ENCODE measurements at regions not wholly inside any gene's neighbourhood (a gene's known extent, or its start where the extent isn't known, plus 50 kb on each side); places are given as distances from the start of the nearest gene placed in this dataset.

- ChIA-PET CTCF (no interaction called here), POLR2A (no interaction called here)
- no peaks in the 10 kb centered on the region for H3K27me3 Mint-ChIP-seq (ENCODE audit: low read depth)
- H3K4me1 Mint-ChIP-seq: peaks cover 18% of the 10 kb centered on the region
- DNase-seq (ENCODE audit: low spot score) (no peak), ATAC-seq (no peak)
- TF ChIP-seq, protein P1, sequence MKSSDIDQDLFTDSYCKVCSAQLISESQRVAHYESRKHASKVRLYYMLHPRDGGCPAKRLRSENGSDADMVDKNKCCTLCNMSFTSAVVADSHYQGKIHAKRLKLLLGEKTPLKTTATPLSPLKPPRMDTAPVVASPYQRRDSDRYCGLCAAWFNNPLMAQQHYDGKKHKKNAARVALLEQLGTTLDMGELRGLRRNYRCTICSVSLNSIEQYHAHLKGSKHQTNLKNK (CRISPR knock-in tag; IDR thresholded peaks at IDR 0.05): no peak
- TF ChIP-seq JUN (CRISPR knock-in tag; IDR thresholded peaks at IDR 0.05) (no peak), CDX4 (CRISPR knock-in tag; IDR thresholded peaks at IDR 0.05; ENCODE audit: borderline replicate concordance) (no peak), GRHL2 (CRISPR knock-in tag; IDR thresholded peaks at IDR 0.05; ENCODE audit: insufficient replicate concordance, severe bottlenecking) (no peak)
- H3K27ac Mint-ChIP-seq: no peak overlapping the region
- no peak overlapping the region for H3K4me3 Mint-ChIP-seq
- no peaks in the 10 kb centered on the region for H3K36me3 Mint-ChIP-seq
- H3K9me3 Mint-ChIP-seq: no peaks in the 10 kb centered on the region
Observed at GRCh38 chr5:167061695-167062094, 1229.8 kb upstream of the WWC1 start.

DNA sequence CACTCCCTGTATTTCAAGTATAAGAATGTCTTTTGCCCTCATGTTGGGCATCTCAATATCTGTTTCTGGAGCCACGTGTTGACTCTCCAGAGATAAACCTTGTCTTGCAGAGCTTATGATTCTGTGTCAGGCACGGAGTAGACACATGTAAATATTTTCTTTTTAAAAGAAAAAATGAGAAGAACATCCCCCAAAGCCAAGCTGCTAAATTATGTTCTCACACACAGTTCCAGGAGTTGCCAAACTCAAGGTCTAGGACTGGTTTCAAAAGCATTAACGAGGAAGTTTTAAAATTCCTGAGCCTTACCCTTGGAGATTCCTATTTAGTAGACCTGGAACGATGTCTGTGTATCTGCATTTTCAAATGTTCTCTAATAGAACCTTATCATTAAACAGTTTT, 1228.3 kb upstream of the WWC1 start:
- no peaks in the 10 kb centered on the region for H3K36me3 Mint-ChIP-seq
- H3K4me3 Mint-ChIP-seq: no peak overlapping the region
- H3K4me1 Mint-ChIP-seq: peaks cover 18% of the 10 kb centered on the region
- no peaks in the 10 kb centered on the region for H3K27me3 Mint-ChIP-seq (ENCODE audit: low read depth)
- no peak for TF ChIP-seq TEAD1 (CRISPR knock-in tag; IDR thresholded peaks at IDR 0.05)
- TF ChIP-seq MXD4 (CRISPR knock-in tag; IDR thresholded peaks at IDR 0.05; ENCODE audit: borderline replicate concordance): no peak
- TF ChIP-seq NR2C2 (CRISPR knock-in tag; IDR thresholded peaks at IDR 0.05): no peak
- TF ChIP-seq NFE2L1 (CRISPR knock-in tag; IDR thresholded peaks at IDR 0.05): no peak
- TF ChIP-seq, protein P2, sequence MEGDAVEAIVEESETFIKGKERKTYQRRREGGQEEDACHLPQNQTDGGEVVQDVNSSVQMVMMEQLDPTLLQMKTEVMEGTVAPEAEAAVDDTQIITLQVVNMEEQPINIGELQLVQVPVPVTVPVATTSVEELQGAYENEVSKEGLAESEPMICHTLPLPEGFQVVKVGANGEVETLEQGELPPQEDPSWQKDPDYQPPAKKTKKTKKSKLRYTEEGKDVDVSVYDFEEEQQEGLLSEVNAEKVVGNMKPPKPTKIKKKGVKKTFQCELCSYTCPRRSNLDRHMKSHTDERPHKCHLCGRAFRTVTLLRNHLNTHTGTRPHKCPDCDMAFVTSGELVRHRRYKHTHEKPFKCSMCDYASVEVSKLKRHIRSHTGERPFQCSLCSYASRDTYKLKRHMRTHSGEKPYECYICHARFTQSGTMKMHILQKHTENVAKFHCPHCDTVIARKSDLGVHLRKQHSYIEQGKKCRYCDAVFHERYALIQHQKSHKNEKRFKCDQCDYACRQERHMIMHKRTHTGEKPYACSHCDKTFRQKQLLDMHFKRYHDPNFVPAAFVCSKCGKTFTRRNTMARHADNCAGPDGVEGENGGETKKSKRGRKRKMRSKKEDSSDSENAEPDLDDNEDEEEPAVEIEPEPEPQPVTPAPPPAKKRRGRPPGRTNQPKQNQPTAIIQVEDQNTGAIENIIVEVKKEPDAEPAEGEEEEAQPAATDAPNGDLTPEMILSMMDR (IDR thresholded peaks at IDR 0.05): no peak
- no peak for TF ChIP-seq FOXP1 (CRISPR knock-in tag; IDR thresholded peaks at IDR 0.05; ENCODE audit: borderline replicate concordance)
- TF ChIP-seq ZNF281 (CRISPR knock-in tag; IDR thresholded peaks at IDR 0.05): no peak
- no peaks in the 10 kb centered on the region for H3K9me3 Mint-ChIP-seq
- no peak for ATAC-seq
- CTCF ChIA-PET: interaction anchor here (1.5 kb wide), 1 partner anchor 13 kb away, joined by 4 read pairs; no protein-coding TSS in a partner anchor
- DNase-seq (ENCODE audit: low spot score): no peak
- H3K27ac Mint-ChIP-seq: no peak overlapping the region
- POLR2A ChIA-PET: no interaction called here

DNA sequence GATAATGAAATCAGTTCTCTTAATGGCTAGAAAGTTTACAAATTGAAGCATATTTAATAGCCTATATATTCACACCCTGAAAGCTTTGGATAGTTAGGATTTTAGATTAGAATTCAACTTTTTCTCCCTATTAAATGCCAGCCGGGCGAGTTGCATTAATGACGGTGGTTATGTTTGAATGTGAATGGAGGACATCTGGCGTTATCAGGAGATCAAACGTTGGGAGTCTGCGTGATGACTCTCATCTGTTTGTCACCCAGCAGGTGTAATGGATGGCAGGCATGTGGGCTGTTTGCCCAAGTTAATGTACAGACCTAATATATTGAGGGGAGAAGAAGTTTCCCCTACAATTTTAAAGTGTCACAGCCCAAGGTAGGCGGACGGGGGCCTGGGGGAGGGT, 1227.7 kb upstream of the WWC1 start:
- POLR2A ChIA-PET: no interaction called here
- Mint-ChIP-seq H3K4me3 (no peak overlapping the region), H3K27me3 (ENCODE audit: low read depth) (no peaks in the 10 kb centered on the region), H3K27ac (no peak overlapping the region), H3K4me1 (peaks cover 18% of the 10 kb centered on the region), H3K36me3 (no peaks in the 10 kb centered on the region), H3K9me3 (no peaks in the 10 kb centered on the region)
- CTCF ChIA-PET: interaction anchor here (1.5 kb wide), 1 partner anchor 14 kb away, joined by 4 read pairs; no protein-coding TSS in a partner anchor
- TF ChIP-seq, protein P1 (CRISPR knock-in tag; IDR thresholded peaks at IDR 0.05): no peak
- TF ChIP-seq, protein P3, sequence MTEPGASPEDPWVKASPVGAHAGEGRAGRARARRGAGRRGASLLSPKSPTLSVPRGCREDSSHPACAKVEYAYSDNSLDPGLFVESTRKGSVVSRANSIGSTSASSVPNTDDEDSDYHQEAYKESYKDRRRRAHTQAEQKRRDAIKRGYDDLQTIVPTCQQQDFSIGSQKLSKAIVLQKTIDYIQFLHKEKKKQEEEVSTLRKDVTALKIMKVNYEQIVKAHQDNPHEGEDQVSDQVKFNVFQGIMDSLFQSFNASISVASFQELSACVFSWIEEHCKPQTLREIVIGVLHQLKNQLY (CRISPR knock-in tag; IDR thresholded peaks at IDR 0.05): no peak
- TF ChIP-seq SMAD4 (CRISPR knock-in tag; IDR thresholded peaks at IDR 0.05) (no peak), GRHL2 (CRISPR knock-in tag; IDR thresholded peaks at IDR 0.05; ENCODE audit: insufficient replicate concordance, severe bottlenecking) (no peak), ELF4 (CRISPR knock-in tag; IDR thresholded peaks at IDR 0.05; ENCODE audit: low read depth) (no peak), PRRX2 (CRISPR knock-in tag; IDR thresholded peaks at IDR 0.05) (no peak), ZNF671 (CRISPR knock-in tag; IDR thresholded peaks at IDR 0.05) (no peak), MXD4 (CRISPR knock-in tag; IDR thresholded peaks at IDR 0.05; ENCODE audit: borderline replicate concordance) (no peak), ZBTB43 (CRISPR knock-in tag; IDR thresholded peaks at IDR 0.05) (no peak), NFATC4 (CRISPR knock-in tag; IDR thresholded peaks at IDR 0.05) (no peak)
- TF ChIP-seq, protein P4, sequence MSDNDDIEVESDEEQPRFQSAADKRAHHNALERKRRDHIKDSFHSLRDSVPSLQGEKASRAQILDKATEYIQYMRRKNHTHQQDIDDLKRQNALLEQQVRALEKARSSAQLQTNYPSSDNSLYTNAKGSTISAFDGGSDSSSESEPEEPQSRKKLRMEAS (CRISPR knock-in tag; IDR thresholded peaks at IDR 0.05): no peak
- TF ChIP-seq, protein P5, sequence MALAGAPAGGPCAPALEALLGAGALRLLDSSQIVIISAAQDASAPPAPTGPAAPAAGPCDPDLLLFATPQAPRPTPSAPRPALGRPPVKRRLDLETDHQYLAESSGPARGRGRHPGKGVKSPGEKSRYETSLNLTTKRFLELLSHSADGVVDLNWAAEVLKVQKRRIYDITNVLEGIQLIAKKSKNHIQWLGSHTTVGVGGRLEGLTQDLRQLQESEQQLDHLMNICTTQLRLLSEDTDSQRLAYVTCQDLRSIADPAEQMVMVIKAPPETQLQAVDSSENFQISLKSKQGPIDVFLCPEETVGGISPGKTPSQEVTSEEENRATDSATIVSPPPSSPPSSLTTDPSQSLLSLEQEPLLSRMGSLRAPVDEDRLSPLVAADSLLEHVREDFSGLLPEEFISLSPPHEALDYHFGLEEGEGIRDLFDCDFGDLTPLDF (CRISPR knock-in tag; IDR thresholded peaks at IDR 0.05): no peak
- TF ChIP-seq, protein P6, sequence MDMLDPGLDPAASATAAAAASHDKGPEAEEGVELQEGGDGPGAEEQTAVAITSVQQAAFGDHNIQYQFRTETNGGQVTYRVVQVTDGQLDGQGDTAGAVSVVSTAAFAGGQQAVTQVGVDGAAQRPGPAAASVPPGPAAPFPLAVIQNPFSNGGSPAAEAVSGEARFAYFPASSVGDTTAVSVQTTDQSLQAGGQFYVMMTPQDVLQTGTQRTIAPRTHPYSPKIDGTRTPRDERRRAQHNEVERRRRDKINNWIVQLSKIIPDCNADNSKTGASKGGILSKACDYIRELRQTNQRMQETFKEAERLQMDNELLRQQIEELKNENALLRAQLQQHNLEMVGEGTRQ (CRISPR knock-in tag; IDR thresholded peaks at IDR 0.05): no peak
- ATAC-seq (no peak), DNase-seq (ENCODE audit: low spot score) (no peak)
